Common myeloid progenitor, CD34-positive (primary cell): ENCODE measurements at regions not wholly inside any gene's neighbourhood (a gene's known extent, or its start where the extent isn't known, plus 50 kb on each side); places are given as distances from the start of the nearest gene placed in this dataset.
"Not testable (repeated sequence)": the region's sequence is repeated elsewhere in the genome, so short reads cannot be mapped to it uniquely, and the experiment has no call there.

Source experiments
- CTCF ChIA-PET: fragments of 350-600 bp; sonication (Branson Sonifier 250); formaldehyde crosslinking; loops from one replicate; lab custom pipeline; 2021; ENCODE audit warnings: antibody characterized with exemption; lab: Charles Lee
- POLR2A ChIA-PET: fragments of 350-600 bp; sonication (Branson Sonifier 250); formaldehyde crosslinking; loops from one replicate; lab custom pipeline; 2021; ENCODE audit warnings: antibody characterized with exemption; lab: Charles Lee
- DNase-seq, 3 donors: peaks; one replicate each; pipeline versions ENCODE4 v3.0.0 to v3.0.0-alpha.2; 2013
- H3K27ac ChIP-seq, 2 experiments: 1 replicate in 1 of 2; 2 replicates in 1 of 2; pipeline ENCODE4 v1.7.0; 2013; ENCODE audit warnings: inconsistent platforms in 2 of 2, low read length in 2 of 2, mild to moderate bottlenecking in 2 of 2, low read depth in 1 of 2, moderate library complexity in 1 of 2; ENCODE audit not compliant: severe bottlenecking in 2 of 2, insufficient read depth in 1 of 2, poor library complexity in 1 of 2
- H3K27me3 ChIP-seq, 5 experiments: replicated peaks in 2 of 5; 1 replicate in 3 of 5; 2 replicates in 2 of 5; pipeline versions ENCODE4 v1.6.1 to v1.7.0; 2013; ENCODE audit warnings: low read length in 4 of 5, mild to moderate bottlenecking in 2 of 5, moderate library complexity in 2 of 5, inconsistent platforms in 1 of 5; ENCODE audit not compliant: insufficient read depth in 5 of 5, control insufficient read depth in 4 of 5
- H3K36me3 ChIP-seq, 4 experiments: 1 replicate in 2 of 4; 2 replicates in 2 of 4; pipeline versions ENCODE4 v1.6.1 to v1.7.0; 2013; ENCODE audit warnings: low read length in 3 of 4, control low read depth in 1 of 4, mild to moderate bottlenecking in 1 of 4; ENCODE audit not compliant: control insufficient read depth in 4 of 4, insufficient read depth in 4 of 4
- H3K4me1 ChIP-seq, 4 experiments: 1 replicate in 3 of 4; 2 replicates in 1 of 4; pipeline versions ENCODE4 v1.6.1 to v1.7.1; 2013; ENCODE audit warnings: low read length in 3 of 4, mild to moderate bottlenecking in 3 of 4, control low read depth in 1 of 4, inconsistent platforms in 1 of 4, moderate library complexity in 1 of 4; ENCODE audit not compliant: control insufficient read depth in 4 of 4, insufficient read depth in 4 of 4; ENCODE audit errors: control extremely low read depth in 1 of 4
- H3K4me3 ChIP-seq, 7 experiments: 1 replicate in 4 of 7; 2 replicates in 3 of 7; pipeline versions ENCODE4 v1.5.1 to v1.7.0; 2013; ENCODE audit warnings: mild to moderate bottlenecking in 7 of 7, low read length in 6 of 7, moderate library complexity in 6 of 7, inconsistent platforms in 2 of 7, low read depth in 2 of 7, control low read depth in 1 of 7; ENCODE audit not compliant: insufficient read depth in 4 of 7, control insufficient read depth in 1 of 7; ENCODE audit errors: extremely low read depth in 1 of 7
- H3K9me3 ChIP-seq, 5 experiments: 1 replicate in 4 of 5; 2 replicates in 1 of 5; pipeline versions ENCODE4 v1.6.1 to v1.7.1; 2013; ENCODE audit warnings: low read length in 4 of 5, mild to moderate bottlenecking in 2 of 5, inconsistent platforms in 1 of 5, low read depth in 1 of 5, moderate library complexity in 1 of 5; ENCODE audit not compliant: control insufficient read depth in 4 of 5, insufficient read depth in 2 of 5; ENCODE audit errors: control extremely low read depth in 1 of 5
- WGBS: methylation state at CpG from one replicate; pipeline ENCODE4 v1.1.5; 2013; ENCODE audit not compliant: insufficient coverage; 5-methylcytosine and 5-hydroxymethylcytosine counted together

DNA sequence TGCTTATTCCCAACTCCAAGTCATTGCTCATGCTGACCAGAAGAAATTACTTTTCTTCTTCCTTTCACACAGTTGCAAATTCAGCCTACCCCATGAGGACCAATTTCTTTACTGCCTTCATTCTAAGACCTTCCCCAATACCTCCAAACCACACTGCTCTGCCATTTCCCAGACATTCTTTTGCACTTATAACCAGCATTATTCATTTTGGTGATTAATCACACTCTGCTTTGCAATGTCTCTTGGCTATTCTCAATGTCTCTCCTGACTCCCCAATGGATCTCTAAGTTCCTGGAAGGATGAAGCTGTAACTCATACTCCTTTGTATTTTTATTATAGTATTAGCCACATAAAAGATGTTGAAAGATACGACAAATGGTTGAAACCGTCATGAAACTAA is 105.7 kb upstream of the RANBP3L start:
- Histone ChIP-seq H3K36me3 (no peaks in the 10 kb centered on the region), H3K27me3 (no peaks in the 10 kb centered on the region), H3K27ac (no peak overlapping the region), H3K4me3 (no peak overlapping the region), H3K4me1 (peaks cover 0 to 30% (median 4%) of the 10 kb centered on the region in 4 experiments), H3K9me3 (no peaks in the 10 kb centered on the region)
- no CpG with 5 or more reads among the region's 2 CpGs for WGBS
- CTCF ChIA-PET = interaction anchor here (0.9 to 16.8 kb wide), 3 partner anchors 9 to 288 kb away, joined by 3 to 255 read pairs (median 3); no protein-coding TSS in a partner anchor
- no peak for DNase-seq
- POLR2A ChIA-PET = no interaction called here

DNA sequence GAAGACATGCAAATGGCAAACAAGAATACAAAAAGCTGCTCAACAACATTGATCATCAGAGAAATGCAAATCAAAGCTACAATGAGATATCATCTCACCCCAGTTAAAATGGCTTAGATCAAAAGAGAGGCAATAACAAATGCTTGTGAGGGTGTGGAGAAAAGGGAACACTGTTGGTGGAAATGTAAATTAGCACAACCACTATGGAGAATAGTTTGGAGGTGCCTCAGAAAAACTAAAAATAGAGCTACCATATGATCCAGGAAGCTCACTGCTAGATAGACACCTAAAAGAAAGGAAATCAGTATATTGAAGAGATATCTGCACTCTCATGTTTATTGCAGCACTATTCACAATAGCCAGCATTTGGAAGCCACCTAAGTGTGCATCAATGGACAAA is 108.0 kb upstream of the RANBP3L start:
- POLR2A ChIA-PET, H3K27me3 ChIP-seq, H3K4me3 ChIP-seq, H3K4me1 ChIP-seq, H3K36me3 ChIP-seq, DNase-seq, H3K27ac ChIP-seq, H3K9me3 ChIP-seq: not testable (repeated sequence)
- CTCF ChIA-PET = interaction anchor here (0.6 to 16.8 kb wide), 6 partner anchors 10 to 286 kb away, joined by 3 to 255 read pairs (median 3); no protein-coding TSS in a partner anchor

GRCh38 chr5:36410672-36411071 is 109.0 kb upstream of the RANBP3L start:
- H3K9me3 ChIP-seq, H3K36me3 ChIP-seq, H3K27me3 ChIP-seq, H3K4me3 ChIP-seq, POLR2A ChIA-PET, H3K27ac ChIP-seq, DNase-seq, H3K4me1 ChIP-seq: not testable (repeated sequence)
- CTCF ChIA-PET = interaction anchor here (1.1 to 16.8 kb wide), 2 partner anchors 146 to 285 kb away, joined by 3 to 255 read pairs; no protein-coding TSS in a partner anchor
- 100% methylated on average over 1 of the region's 2 CpGs for WGBS

DNA sequence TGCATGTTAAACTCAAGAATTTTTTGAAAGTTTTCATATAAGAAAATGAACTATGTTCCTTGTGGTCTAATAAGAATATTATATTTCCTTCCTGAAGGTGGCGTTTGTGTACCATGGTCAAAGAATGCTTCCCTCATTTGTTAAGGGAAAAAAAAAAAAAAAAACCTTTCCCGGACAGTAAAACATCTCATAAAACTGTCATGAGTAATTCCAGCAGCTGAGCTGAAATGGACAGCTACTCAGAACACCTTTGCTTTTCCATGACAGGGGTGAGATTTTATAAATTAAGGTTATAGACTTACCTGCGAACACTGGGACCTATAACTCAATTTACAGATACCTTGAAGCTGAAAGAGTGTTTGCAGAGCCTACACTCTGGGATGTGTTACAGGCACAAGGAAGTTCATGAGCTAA is 113.2 kb upstream of the RANBP3L start:
- CTCF ChIA-PET = interaction anchor here (0.6 to 16.8 kb wide), 22 partner anchors 9 to 1076 kb away, joined by 3 to 255 read pairs (median 4); no protein-coding TSS in a partner anchor
- 100% methylated on average over 1 of the region's 3 CpGs for WGBS
- POLR2A ChIA-PET = no interaction called here
- peak; percentile 51 to 64 (median 58) for DNase-seq
- H3K4me3 ChIP-seq = no peak overlapping the region
- H3K4me1 ChIP-seq = peaks cover 0 to 9% (median 6%) of the 10 kb centered on the region in 4 experiments
- H3K36me3 ChIP-seq = no peaks in the 10 kb centered on the region
- no peaks in the 10 kb centered on the region for H3K9me3 ChIP-seq
- H3K27ac ChIP-seq = no peak overlapping the region
- no peaks in the 10 kb centered on the region for H3K27me3 ChIP-seq

- H3K9me3 ChIP-seq = no peaks in the 10 kb centered on the region
- ChIA-PET POLR2A (no interaction called here), CTCF (interaction anchor here (0.7 to 16.8 kb wide), 10 partner anchors 9 to 279 kb away, joined by 3 to 255 read pairs (median 3); no protein-coding TSS in a partner anchor)
- no peak overlapping the region for H3K27ac ChIP-seq
- no peak overlapping the region for H3K4me3 ChIP-seq
- peaks cover 0 to 10% (median 6%) of the 10 kb centered on the region in 4 experiments for H3K4me1 ChIP-seq
- H3K27me3 ChIP-seq = no peaks in the 10 kb centered on the region
- no peak for DNase-seq
- no peaks in the 10 kb centered on the region for H3K36me3 ChIP-seq
Measured at GRCh38 chr5:36416605-36417004, 114.9 kb upstream of the RANBP3L start.

- H3K9me3 ChIP-seq = no peaks in the 10 kb centered on the region
- CTCF ChIA-PET = interaction anchor here (0.7 to 16.8 kb wide), 12 partner anchors 10 to 278 kb away, joined by 3 to 255 read pairs (median 3); no protein-coding TSS in a partner anchor
- no peak overlapping the region for H3K27ac ChIP-seq
- WGBS = 88% methylated on average over 2 of the region's 3 CpGs
- DNase-seq = no peak
- no peaks in the 10 kb centered on the region for H3K27me3 ChIP-seq
- H3K36me3 ChIP-seq = no peaks in the 10 kb centered on the region
- POLR2A ChIA-PET = interaction anchor here (0.6 kb wide), 1 partner anchor 1160 kb away, joined by 3 read pairs; no protein-coding TSS in a partner anchor
- peaks cover 0 to 10% (median 7%) of the 10 kb centered on the region in 4 experiments for H3K4me1 ChIP-seq
- H3K4me3 ChIP-seq = no peak overlapping the region
Measured at GRCh38 chr5:36417221-36417620, 115.5 kb upstream of the RANBP3L start.

DNA sequence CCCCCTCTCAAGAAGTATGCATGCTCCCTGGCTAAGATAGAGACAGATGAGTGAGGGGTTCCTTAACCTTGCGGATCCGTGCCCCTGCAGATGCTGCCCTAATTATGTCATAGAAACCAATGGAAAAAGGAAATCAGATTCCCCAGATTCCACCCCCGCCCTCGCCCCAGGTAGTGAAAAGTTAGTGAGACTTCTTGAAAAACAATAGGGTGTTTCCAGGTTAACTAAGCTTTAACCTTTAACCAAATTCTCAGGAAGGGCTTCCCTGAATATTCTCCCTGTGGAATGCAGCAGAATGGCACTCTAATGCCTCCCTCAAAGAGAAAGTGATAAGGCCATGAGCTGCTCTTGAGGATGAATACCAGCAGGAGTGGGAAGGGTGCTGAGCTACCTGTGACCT is 116.0 kb upstream of the RANBP3L start:
- no peak overlapping the region for H3K4me3 ChIP-seq
- peaks cover 0 to 12% (median 8%) of the 10 kb centered on the region in 4 experiments for H3K4me1 ChIP-seq
- 97% methylated on average over 4 of the region's 4 CpGs for WGBS
- CTCF ChIA-PET = interaction anchor here (0.6 to 16.8 kb wide), 10 partner anchors 10 to 278 kb away, joined by 3 to 255 read pairs (median 3); no protein-coding TSS in a partner anchor
- no peaks in the 10 kb centered on the region for H3K27me3 ChIP-seq
- POLR2A ChIA-PET = no interaction called here
- no peak for DNase-seq
- H3K27ac ChIP-seq = no peak overlapping the region
- H3K9me3 ChIP-seq = no peaks in the 10 kb centered on the region
- H3K36me3 ChIP-seq = no peaks in the 10 kb centered on the region
